ENCODE measurements at regions not wholly inside any gene's neighbourhood (a gene's known extent, or its start where the extent isn't known, plus 50 kb on each side); places are given as distances from the start of the nearest gene placed in this dataset.
"Not testable (repeated sequence)": the region's sequence is repeated elsewhere in the genome, so short reads cannot be mapped to it uniquely, and the experiment has no call there.

DNA sequence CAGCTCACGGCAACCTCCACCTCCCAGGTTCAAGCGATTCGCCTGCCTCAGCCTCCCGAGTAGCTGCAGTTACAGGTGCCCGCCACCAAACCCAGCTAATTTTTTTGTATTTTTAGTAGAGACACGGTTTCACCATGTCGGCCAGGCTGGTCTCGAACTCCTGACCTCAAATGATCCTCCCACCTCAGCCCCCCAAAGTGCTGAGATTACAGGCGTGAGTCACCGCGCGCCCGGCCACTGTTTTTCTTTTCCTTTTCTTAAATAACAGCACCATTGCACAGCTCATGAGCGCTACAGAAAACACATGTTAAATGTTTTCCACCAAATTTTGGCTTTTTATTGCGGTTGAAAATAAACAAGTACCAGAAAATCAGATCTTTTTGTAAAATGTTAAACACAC lies 195.5 kb downstream of the CRLF2 start:
- not testable (repeated sequence) for TF ChIP-seq CTCF (conservative IDR thresholded peaks at IDR 0.05; ENCODE audit: low read depth in 2 of 2); CREB1 (CRISPR knock-in tag; IDR thresholded peaks at IDR 0.05; ENCODE audit: low read depth); POLR2AphosphoS5 (IDR thresholded peaks at IDR 0.05; ENCODE audit: low read depth); EZH2 (IDR thresholded peaks at IDR 0.05; ENCODE audit: low read depth, unreplicated experiment)
- TF ChIP-seq, protein P1, sequence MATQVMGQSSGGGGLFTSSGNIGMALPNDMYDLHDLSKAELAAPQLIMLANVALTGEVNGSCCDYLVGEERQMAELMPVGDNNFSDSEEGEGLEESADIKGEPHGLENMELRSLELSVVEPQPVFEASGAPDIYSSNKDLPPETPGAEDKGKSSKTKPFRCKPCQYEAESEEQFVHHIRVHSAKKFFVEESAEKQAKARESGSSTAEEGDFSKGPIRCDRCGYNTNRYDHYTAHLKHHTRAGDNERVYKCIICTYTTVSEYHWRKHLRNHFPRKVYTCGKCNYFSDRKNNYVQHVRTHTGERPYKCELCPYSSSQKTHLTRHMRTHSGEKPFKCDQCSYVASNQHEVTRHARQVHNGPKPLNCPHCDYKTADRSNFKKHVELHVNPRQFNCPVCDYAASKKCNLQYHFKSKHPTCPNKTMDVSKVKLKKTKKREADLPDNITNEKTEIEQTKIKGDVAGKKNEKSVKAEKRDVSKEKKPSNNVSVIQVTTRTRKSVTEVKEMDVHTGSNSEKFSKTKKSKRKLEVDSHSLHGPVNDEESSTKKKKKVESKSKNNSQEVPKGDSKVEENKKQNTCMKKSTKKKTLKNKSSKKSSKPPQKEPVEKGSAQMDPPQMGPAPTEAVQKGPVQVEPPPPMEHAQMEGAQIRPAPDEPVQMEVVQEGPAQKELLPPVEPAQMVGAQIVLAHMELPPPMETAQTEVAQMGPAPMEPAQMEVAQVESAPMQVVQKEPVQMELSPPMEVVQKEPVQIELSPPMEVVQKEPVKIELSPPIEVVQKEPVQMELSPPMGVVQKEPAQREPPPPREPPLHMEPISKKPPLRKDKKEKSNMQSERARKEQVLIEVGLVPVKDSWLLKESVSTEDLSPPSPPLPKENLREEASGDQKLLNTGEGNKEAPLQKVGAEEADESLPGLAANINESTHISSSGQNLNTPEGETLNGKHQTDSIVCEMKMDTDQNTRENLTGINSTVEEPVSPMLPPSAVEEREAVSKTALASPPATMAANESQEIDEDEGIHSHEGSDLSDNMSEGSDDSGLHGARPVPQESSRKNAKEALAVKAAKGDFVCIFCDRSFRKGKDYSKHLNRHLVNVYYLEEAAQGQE (IDR thresholded peaks at IDR 0.05; ENCODE audit: unreplicated experiment): not testable (repeated sequence)
- TF ChIP-seq, protein P2, sequence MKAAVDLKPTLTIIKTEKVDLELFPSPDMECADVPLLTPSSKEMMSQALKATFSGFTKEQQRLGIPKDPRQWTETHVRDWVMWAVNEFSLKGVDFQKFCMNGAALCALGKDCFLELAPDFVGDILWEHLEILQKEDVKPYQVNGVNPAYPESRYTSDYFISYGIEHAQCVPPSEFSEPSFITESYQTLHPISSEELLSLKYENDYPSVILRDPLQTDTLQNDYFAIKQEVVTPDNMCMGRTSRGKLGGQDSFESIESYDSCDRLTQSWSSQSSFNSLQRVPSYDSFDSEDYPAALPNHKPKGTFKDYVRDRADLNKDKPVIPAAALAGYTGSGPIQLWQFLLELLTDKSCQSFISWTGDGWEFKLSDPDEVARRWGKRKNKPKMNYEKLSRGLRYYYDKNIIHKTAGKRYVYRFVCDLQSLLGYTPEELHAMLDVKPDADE (IDR thresholded peaks at IDR 0.05): not testable (repeated sequence)

Measured in GM23338 (cell line).